Caki2 (cell line): ENCODE measurements at regions not wholly inside any gene's neighbourhood (a gene's known extent, or its start where the extent isn't known, plus 50 kb on each side); places are given as distances from the start of the nearest gene placed in this dataset.
A peak's percentile ranks its signal among the peaks of the same experiment; 100 is the strongest.
"Not testable (repeated sequence)": the region's sequence is repeated elsewhere in the genome, so short reads cannot be mapped to it uniquely, and the experiment has no call there.

ENCODE experiments used
- DNase-seq: peaks from one replicate; pipeline ENCODE4 v3.0.0-alpha.2; 2015; ENCODE audit warnings: low read depth
- in situ Hi-C: cut with HindIII; loops from 2 replicates; pipeline ENCODE4 v1.10.0; 2016; ENCODE audit warnings: low sequenced_read_pairs, low pct_unique_long_range_greater_than_20kb, mixed read lengths

GRCh38 chr18:70525322-70525721 is 236.5 kb downstream of the SOCS6 start:
- DNase-seq, in situ Hi-C loops: not testable (repeated sequence)

GRCh38 chr18:70523792-70524182 is 234.9 kb downstream of the SOCS6 start:
- in situ Hi-C loops, result no loop called here

GRCh38 chr18:70523035-70523791 is 234.4 kb downstream of the SOCS6 start:
- in situ Hi-C loops, result no loop called here
- no peak for DNase-seq

More at GRCh38 chr18:70523792-70524182, 234.9 kb downstream of the SOCS6 start:
- no peak for DNase-seq

DNA sequence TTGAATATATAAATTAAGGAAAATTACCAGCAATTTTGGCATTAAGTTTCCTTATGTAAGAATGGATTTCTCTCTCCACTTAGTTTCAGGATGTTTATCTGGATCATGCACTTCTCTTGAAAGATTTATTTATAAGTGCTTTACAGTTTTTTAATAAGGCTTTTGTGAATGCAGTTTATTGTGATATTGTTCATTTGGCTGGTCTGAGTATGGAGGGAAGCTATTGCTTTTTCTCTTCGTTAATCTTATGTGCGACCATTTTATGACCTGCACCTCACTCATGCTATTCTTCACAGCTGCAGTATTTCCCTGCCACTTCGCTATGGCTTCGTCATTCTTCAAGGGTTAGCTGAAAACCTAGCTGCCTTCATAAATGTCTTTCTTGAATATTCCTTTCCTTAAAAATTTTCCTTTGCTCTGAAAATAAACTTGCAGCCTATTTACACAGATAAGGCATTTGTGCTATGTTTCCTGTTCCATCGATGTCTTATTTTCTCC is 233.4 kb downstream of the SOCS6 start:
- DNase-seq, result no peak
- in situ Hi-C loops, result no loop called here

DNA sequence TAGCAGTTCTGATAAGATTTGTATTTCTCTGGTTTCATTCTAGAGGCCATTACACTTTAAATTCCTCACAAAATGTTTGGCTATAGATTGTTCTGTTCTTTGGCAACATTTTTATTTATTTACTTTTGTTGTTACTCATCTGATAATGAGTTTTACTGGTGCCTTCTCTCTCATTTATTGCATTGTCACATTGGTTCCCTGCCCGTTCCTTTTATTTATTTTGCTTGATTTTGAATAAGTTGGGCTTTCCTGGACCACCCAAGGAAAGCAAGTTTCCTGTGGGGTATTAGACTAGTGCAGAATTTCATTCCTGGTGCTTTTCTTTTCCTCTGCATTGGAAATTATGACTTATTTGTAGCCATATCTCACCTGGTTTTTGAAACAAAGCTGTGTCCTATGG is 232.0 kb downstream of the SOCS6 start:
- in situ Hi-C loops, result no loop called here

DNA sequence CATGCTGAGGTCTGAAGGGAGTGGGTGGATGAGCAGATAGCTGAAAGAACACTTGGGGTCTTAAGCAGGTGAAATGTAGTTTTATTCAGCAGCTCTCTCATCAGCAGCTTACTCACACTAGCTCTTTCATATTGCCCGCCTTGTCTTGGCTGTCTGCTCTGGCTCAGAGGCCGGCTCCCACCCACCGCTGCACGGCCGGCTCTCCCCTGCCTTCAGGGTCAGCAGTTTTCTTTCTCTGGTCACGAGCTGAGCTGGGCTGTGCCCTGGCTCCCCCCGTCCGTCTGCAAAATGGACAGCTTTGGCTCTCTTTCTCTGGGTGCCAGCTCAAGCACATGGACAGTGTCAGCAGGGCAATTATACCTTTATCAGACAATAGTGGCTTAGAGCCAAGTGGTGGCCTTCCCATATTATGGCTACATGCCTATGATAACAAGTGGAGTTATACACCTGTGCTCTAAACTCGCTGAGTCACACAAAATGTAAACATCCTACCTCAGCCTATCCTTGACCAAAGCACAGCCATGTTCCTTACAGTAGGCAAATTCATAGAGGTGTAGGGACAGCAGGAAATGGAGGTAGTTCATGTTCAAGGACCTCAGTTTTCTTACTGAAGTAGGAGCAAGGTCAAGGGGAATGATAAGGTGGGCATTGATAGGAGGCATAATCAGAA is 224.8 kb downstream of the SOCS6 start:
- no peak for DNase-seq
- in situ Hi-C loops, result no loop called here

More for the DNA sequence above, 232.0 kb downstream of the SOCS6 start:
- DNase-seq, result no peak

DNA sequence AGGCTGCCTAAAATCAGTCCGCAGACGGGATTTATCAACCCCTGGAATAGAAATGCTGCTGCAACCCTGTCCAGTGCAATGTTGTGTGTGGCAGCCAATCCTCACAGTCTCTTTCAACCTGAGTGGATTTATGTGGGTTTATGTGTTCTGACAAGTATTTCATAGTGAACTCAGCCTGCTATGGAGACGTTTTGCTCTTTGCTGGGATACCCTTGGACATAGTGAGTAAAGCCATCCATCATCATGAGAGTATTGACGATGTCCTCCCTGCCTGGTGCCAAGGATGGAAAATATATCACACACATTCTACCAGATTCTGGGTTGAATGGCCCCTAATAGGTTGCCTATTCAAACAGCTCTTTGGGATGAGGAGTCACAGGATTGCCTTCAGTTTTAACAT is 219.1 kb downstream of the SOCS6 start:
- in situ Hi-C loops, result no loop called here
- DNase-seq, result no peak

GRCh38 chr18:70506511-70506910 is 217.7 kb downstream of the SOCS6 start:
- in situ Hi-C loops, result no loop called here
- no peak for DNase-seq

DNA sequence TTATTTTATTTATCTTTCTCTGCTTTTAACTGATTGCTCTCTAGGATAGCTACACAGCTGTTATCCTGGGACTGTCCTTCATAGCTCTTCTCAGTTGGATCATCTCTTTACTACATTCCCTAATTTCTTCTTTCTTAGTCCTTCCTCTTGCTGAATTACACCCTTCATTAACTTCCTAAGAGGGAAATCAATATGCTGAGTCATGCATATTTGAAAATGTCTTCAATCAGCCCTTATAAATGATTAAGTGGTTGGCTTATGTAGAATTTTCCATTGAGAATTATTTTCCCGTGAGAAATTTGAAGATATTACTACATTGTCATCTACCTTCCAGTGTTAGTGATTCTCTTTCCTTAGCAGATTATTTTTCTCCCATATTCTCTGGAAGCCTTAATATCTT is 214.2 kb downstream of the SOCS6 start:
- no peak for DNase-seq
- in situ Hi-C loops, result no loop called here

- in situ Hi-C loops, result no loop called here
Observed at GRCh38 chr18:70501358-70501757, 212.5 kb downstream of the SOCS6 start.

DNA sequence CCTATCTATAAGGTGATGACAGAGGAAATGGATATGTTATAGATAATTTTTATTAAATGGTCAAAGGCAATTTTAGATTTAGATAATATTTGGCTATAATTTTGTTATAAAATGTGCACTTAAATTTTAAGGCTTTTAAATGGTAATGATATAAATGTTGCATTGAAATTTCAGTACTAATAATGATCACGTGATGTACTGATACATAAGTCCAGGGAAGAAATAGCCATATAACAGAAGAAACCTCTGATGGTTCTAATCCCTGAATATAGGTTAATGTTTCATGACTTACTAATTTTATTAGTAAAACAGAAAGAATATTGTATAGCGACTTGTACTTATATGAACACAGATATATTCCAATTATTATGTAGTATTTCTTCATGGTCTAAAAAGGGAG is 211.9 kb downstream of the SOCS6 start:
- no peak for DNase-seq
- in situ Hi-C loops, result no loop called here

More at GRCh38 chr18:70501358-70501757, 212.5 kb downstream of the SOCS6 start:
- DNase-seq, result no peak

GRCh38 chr18:70499218-70499691 is 210.4 kb downstream of the SOCS6 start:
- no peak for DNase-seq
- in situ Hi-C loops, result no loop called here

DNA sequence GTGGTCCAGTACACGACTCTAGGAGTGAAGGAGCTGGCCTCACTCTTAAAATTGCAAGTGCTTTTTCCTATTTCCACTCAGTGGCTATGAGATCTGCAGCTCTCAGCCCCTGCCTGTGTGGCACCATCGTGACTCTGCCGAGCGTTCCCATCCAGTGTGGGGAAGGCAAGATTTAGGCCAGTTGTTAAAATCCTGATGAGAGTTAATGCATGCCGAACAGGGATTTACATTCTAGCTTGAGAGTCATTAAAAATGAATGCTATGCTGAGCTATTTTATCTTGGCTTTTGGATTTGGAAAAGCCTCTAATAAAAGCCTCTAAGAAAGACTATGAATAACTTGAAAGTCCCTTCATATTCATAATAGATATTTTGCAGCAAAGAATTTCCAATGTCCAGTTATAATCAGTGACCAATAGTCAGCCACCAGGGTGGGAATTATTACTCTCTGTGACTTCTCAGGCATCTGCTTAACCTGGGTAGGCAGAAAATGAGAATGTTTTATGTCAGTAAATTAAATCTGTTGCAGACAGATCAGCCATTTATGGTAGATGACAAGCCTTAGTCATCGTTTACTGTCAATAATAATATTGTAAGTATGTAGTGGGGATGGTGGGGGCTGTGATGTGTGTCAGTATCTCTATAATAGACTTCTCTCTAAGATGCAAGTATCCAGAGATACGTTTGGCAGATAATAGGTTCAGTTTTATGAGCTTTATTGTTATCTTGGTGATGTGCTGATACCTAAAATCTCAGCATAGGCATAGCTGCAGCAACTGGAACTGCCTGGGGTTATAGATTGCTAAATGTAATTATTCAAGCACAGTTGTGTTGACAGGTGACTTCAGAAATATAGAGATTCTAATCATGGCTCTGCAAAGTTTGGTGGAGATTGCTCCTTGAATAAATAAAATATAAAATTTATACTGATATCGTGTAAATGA is 207.8 kb downstream of the SOCS6 start:
- in situ Hi-C loops, result no loop called here
- no peak for DNase-seq

- in situ Hi-C loops, result no loop called here
- no peak for DNase-seq
Observed at GRCh38 chr18:70494524-70494923, 205.7 kb downstream of the SOCS6 start.

DNA sequence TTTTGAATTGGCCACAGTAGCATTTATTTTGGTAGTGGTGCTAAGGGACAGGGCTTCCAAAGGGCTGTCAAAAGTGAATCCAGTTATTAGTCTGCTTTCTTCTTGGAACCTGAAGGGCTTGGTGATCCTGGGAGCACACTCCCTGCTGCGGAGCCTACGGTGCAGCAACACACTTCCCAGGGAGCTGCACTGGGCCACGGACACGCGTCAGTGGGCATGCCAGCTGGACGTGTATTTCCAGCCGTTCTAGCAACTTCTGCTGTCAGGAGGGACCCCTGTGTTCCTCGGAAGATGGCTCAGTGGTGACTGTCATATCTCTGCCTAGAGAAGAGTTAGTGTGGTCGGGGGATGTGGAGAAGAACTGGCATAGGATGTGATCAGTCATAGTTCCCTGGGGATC is 204.6 kb downstream of the SOCS6 start:
- no peak for DNase-seq
- in situ Hi-C loops, result no loop called here

DNA sequence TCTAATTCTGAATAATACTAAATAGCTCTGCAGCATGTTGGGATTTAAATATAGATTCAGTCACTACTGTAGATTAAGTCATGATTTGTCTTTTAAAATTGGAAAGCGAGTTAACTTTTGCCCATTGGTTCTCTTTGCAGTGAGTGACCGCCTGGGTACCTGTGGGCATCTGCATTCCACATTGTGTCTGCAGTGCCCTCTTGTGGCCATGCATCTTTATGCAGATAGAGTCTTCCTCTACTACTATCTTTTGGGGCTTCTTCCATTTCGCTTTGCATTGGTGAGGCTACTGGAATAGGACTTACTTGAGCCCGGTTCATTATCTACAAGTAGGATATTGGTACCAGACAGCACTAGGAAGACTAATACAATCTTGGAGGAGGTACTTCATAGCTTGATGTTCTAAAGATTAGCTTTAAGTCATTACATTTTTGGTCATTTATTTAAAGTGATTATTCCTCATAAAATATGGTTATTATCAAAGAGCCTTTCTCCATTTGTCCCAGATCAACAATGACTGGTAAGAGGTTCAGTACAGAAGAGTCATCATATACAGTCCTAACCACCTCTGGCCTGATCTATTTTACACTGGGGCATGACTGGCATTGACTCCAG is 203.0 kb downstream of the SOCS6 start:
- peak; percentile 7 for DNase-seq
- in situ Hi-C loops, result no loop called here

GRCh38 chr18:70489986-70490933 is 201.4 kb downstream of the SOCS6 start:
- DNase-seq, result peak; percentile 6
- in situ Hi-C loops, result no loop called here
